ENCODE measurements at regions not wholly inside any gene's neighbourhood (a gene's known extent, or its start where the extent isn't known, plus 50 kb on each side); places are given as distances from the start of the nearest gene placed in this dataset.

DNA sequence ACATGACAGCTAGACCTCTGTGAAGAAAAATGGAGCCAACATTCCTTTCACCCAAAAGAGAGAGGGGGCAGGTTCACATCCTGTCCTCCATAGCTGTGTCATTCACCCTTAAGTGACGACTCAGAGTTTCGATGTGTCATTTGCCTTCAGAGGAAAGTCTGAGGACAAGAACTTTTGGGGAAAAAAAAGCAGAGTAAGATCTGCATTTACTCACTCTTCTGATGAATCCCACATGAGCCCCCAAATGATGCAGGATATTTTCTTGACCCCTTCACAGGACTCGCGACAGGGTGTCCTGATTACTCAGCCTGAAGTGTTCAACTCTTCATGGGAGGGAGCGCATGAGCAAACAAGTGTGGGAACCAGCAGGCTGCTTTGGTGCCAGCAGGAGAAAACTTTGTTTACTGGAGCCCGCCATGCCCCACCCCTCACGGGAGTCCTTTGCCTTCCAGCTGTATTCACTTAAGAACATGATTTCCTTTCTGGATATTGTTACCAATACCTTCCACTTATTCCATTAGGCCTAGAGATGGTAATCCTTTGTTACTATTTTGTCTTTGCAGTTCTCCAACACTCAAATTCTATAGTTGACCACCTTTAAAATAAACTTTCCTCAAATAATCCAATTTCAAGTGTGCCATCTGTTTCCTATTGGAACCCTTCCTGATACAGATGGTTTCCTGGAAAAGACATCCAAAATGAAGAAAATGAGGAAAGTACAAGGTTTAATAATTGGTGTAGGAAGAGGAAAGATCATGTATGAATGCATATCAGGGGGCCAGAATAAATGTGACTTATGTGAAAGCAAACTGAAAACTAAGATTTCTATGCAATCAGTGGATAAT lies 729.8 kb downstream of the FAM181B start:
- intact Hi-C loops (cut with micrococcal nuclease), result no loop called here
- no peak for TF ChIP-seq CTCF (IDR thresholded peaks at IDR 0.05; ENCODE audit: unreplicated experiment)
- Mint-ChIP-seq H3K36me3 (ENCODE audit: insufficient read depth, unreplicated experiment) (no peaks in the 10 kb centered on the region), H3K4me1 (ENCODE audit: insufficient read depth, unreplicated experiment) (no peaks in the 10 kb centered on the region), H3K9me3 (ENCODE audit: unreplicated experiment) (no peaks in the 10 kb centered on the region), H3K4me3 (ENCODE audit: unreplicated experiment) (no peak overlapping the region), H3K27ac (ENCODE audit: low read depth, unreplicated experiment) (no peak overlapping the region), H3K27me3 (ENCODE audit: insufficient read depth, unreplicated experiment) (peaks cover 64% of the 10 kb centered on the region)
- CTCF ChIA-PET, result no interaction called here
- no peak for DNase-seq (ENCODE audit: unreplicated experiment)
- POLR2A ChIA-PET, result no interaction called here
- no TSS peak for BruUV-seq (replicated peaks)

- CTCF ChIA-PET, result no interaction called here
- Mint-ChIP-seq H3K27me3 (ENCODE audit: insufficient read depth, unreplicated experiment) (peaks cover 55% of the 10 kb centered on the region), H3K27ac (ENCODE audit: low read depth, unreplicated experiment) (no peak overlapping the region), H3K4me3 (ENCODE audit: unreplicated experiment) (no peak overlapping the region), H3K4me1 (ENCODE audit: insufficient read depth, unreplicated experiment) (no peaks in the 10 kb centered on the region), H3K36me3 (ENCODE audit: insufficient read depth, unreplicated experiment) (no peaks in the 10 kb centered on the region), H3K9me3 (ENCODE audit: unreplicated experiment) (no peaks in the 10 kb centered on the region)
- DNase-seq (ENCODE audit: unreplicated experiment), result no peak
- intact Hi-C loops (cut with micrococcal nuclease), result no loop called here
- no TSS peak for BruUV-seq (replicated peaks)
- TF ChIP-seq CTCF (IDR thresholded peaks at IDR 0.05; ENCODE audit: unreplicated experiment), result no peak
- POLR2A ChIA-PET, result no interaction called here
Measured at GRCh38 chr11:82003024-82003423, 730.6 kb downstream of the FAM181B start.

DNA sequence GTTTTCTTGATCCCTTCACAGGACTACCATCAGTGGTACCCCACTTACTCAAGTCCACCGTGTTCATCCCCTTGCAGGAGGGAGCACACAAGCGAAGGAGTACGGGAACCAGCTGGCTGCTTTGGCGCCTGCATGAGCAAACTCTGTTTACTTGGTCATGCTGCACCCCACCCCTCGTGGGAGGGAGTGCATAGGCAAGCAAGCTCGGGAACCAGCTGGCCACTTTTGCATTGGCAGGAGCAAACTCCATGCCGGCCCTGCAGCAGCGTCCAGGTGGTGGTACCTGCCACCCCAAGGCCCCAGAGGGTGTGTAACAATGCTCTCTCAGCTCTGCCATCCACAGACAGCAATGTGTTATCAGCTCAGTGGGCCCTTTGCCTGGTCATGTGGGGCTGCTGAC lies 737.8 kb downstream of the FAM181B start:
- ChIA-PET CTCF (interaction anchor here (0.6 to 0.8 kb wide), 3 partner anchors 17 to 1662 kb away, joined by 3 read pairs; no protein-coding TSS in a partner anchor), POLR2A (no interaction called here)
- Mint-ChIP-seq H3K27me3 (ENCODE audit: insufficient read depth, unreplicated experiment) (peaks cover 28% of the 10 kb centered on the region), H3K36me3 (ENCODE audit: insufficient read depth, unreplicated experiment) (no peaks in the 10 kb centered on the region), H3K4me3 (ENCODE audit: unreplicated experiment) (no peak overlapping the region), H3K27ac (ENCODE audit: low read depth, unreplicated experiment) (no peak overlapping the region), H3K9me3 (ENCODE audit: unreplicated experiment) (no peaks in the 10 kb centered on the region), H3K4me1 (ENCODE audit: insufficient read depth, unreplicated experiment) (no peaks in the 10 kb centered on the region)
- DNase-seq (ENCODE audit: unreplicated experiment), result no peak
- intact Hi-C loops (cut with micrococcal nuclease), result no loop called here
- TF ChIP-seq CTCF (IDR thresholded peaks at IDR 0.05; ENCODE audit: unreplicated experiment), result no peak
- no TSS peak for BruUV-seq (replicated peaks)

DNA sequence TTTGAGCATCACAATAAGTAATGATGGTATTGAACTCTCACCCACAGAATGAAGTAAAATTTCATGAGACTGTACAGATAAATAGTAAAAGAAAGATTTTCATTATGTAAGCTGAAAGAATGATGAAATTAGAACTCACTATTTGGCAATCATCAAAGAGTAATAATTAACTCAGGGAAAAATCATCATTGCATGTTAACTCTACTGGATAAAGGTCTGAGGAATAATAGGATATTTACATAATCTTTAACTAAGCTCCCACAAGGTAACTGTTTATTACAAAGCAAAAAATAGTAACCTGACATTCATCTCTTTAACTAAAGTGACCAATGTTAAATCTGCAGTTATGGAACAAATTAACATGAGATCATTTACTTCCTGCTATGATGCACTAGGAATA lies 739.9 kb downstream of the FAM181B start:
- no peak for DNase-seq (ENCODE audit: unreplicated experiment)
- Mint-ChIP-seq H3K4me3 (ENCODE audit: unreplicated experiment) (no peak overlapping the region), H3K4me1 (ENCODE audit: insufficient read depth, unreplicated experiment) (no peaks in the 10 kb centered on the region), H3K27me3 (ENCODE audit: insufficient read depth, unreplicated experiment) (peaks cover 28% of the 10 kb centered on the region), H3K27ac (ENCODE audit: low read depth, unreplicated experiment) (no peak overlapping the region), H3K36me3 (ENCODE audit: insufficient read depth, unreplicated experiment) (no peaks in the 10 kb centered on the region), H3K9me3 (ENCODE audit: unreplicated experiment) (no peaks in the 10 kb centered on the region)
- intact Hi-C loops (cut with micrococcal nuclease), result no loop called here
- no TSS peak for BruUV-seq (replicated peaks)
- ChIA-PET POLR2A (no interaction called here), CTCF (no interaction called here)
- no peak for TF ChIP-seq CTCF (IDR thresholded peaks at IDR 0.05; ENCODE audit: unreplicated experiment)

Measured in MCF 10A (cell line).